Choroid plexus epithelial cell (primary cell): ENCODE measurements at regions not wholly inside any gene's neighbourhood (a gene's known extent, or its start where the extent isn't known, plus 50 kb on each side); places are given as distances from the start of the nearest gene placed in this dataset.

Experiments used
- DNase-seq: peaks from one replicate; pipeline ENCODE4 v3.0.0-alpha.2; 2010; ENCODE audit warnings: low read depth
- H3K4me3 ChIP-seq: 2 replicates; pipeline ENCODE4 v1.5.1; 2011; ENCODE audit warnings: low read depth, mild to moderate bottlenecking, control low read depth, low read length, moderate library complexity
- CTCF ChIP-seq: conservative IDR thresholded peaks from 2 replicates; pipeline ENCODE4 v1.5.1; 2011; ENCODE audit warnings: low read depth, mild to moderate bottlenecking, control low read depth, inconsistent platforms, low read length, moderate library complexity

GRCh38 chr17:34725008-34725407 is 145.6 kb downstream of the TMEM132E start:
- no peak for TF ChIP-seq CTCF
- no peak overlapping the region for H3K4me3 ChIP-seq
- no peak for DNase-seq

- no peak for DNase-seq
- no peak for TF ChIP-seq CTCF
- H3K4me3 ChIP-seq, result no peak overlapping the region
Measured at GRCh38 chr17:34723875-34724274, 144.5 kb downstream of the TMEM132E start.

GRCh38 chr17:34721326-34721725 is 141.9 kb downstream of the TMEM132E start:
- no peak overlapping the region for H3K4me3 ChIP-seq
- no peak for DNase-seq
- TF ChIP-seq CTCF, result no peak

GRCh38 chr17:34720760-34721159 is 141.4 kb downstream of the TMEM132E start:
- H3K4me3 ChIP-seq, result no peak overlapping the region
- no peak for TF ChIP-seq CTCF
- no peak for DNase-seq

GRCh38 chr17:34719569-34719968 is 140.2 kb downstream of the TMEM132E start:
- DNase-seq, result no peak
- no peak overlapping the region for H3K4me3 ChIP-seq
- no peak for TF ChIP-seq CTCF

- no peak for TF ChIP-seq CTCF
- no peak overlapping the region for H3K4me3 ChIP-seq
- DNase-seq, result no peak
Measured at GRCh38 chr17:34717092-34717491, 137.7 kb downstream of the TMEM132E start.

GRCh38 chr17:34716291-34716690 is 136.9 kb downstream of the TMEM132E start:
- no peak for DNase-seq
- no peak for TF ChIP-seq CTCF
- H3K4me3 ChIP-seq, result no peak overlapping the region
